HG03066 (cell line): ENCODE measurements at regions not wholly inside any gene's neighbourhood (a gene's known extent, or its start where the extent isn't known, plus 50 kb on each side); places are given as distances from the start of the nearest gene placed in this dataset.
"Not testable (repeated sequence)": the region's sequence is repeated elsewhere in the genome, so short reads cannot be mapped to it uniquely, and the experiment has no call there.

Experiments used
- ATAC-seq: cut with Tn5 transposase; IDR thresholded peaks from one replicate; pipeline ENCODE4 v1.9.1; 2021; ENCODE audit warnings: low read depth; ENCODE audit not compliant: unreplicated experiment

DNA sequence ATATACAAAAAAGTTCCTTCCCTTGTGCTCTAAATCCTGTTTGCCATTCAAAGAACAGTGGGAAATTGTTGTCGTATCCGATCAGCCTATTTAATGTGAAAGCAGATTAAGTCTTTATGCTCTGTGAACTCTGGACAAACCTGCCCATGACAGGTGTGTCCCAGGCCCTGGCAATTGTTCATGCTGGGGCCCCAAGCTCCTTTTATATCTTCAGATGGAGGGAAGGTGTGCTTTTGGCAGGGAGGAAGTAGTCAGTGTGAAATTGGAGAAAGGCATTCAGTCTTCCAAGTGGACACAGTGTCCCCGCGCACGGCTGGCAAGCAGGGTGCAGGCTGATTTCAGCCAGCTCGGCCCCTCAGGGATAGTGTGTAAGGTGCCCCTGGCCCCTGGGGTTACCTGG, 135.1 kb upstream of the F3 start:
- no peak for ATAC-seq

DNA sequence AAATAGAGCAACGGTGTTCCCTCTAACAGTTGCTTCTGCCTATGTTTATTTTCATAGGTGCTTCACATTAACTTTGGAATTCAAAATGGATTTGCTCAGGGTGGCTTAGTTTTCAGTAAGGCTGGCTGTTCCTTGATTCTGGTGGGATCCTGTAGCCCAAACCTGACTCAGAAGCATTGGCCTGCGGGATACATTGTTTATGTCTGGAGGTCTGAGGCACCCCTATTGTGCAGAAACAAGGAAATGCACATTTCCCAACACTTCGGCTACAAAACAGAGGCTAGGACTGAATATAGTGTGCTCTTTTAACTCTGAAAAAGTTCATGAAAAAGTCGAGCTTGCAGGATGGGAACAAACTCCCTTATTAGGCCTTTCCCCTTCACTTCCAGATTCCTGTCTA, 133.8 kb upstream of the F3 start:
- ATAC-seq: no peak

DNA sequence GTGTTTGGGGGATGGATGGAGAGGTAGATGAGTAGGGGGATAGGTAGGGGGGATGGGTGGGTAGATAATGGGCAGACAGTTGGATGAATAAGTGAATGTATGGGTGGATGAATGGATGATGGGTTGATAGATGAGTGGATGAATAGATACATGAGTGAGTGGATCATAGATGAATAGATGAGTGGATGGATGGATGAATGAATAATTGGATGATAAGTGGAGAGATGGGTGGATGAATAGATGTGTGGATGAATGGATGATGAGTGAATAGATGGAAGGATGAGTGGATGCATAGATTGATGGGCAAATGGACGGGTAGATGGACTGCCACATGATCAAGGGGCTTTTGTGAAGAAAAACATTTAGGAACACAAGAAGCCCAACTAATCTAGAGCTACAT, 133.3 kb upstream of the F3 start:
- no peak for ATAC-seq

DNA sequence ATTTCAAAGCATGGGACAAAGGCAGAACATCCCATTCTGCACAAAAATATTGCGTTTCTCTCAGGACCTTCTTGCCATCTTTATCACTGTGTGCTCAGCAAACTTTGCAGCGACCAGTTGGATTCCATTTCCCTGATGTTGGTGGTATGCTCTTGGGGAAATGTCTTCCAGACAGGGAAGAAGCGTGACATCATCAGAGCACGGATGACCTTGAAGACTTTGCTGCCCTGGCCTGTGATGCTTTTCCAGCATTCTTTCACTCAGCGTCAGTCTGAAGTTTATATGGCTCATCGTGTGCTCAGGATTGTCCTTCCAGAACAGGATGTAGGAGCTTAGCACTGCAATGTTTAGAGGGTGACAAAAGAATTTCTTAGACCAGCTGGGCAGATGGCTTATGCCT, 131.4 kb upstream of the F3 start:
- ATAC-seq: no peak

DNA sequence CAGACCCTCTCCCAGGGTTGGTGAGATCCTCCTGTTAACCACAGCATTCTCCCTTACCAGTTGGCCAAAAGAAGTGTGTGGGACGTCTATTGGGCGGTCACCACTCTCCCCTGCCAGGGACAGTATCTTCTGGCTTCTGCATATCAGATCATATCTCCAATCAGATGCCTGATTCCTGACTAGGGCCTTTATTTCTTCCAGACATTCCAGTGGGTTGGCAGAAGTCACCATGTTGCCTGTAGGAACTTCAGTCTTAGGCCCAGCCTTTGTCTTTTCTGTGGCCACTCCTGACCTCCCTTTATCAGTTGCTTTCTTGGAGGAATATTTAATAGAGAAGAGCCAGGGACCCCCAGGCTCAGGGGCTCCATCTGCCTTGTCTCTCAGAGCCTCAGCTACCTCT, 130.4 kb upstream of the F3 start:
- ATAC-seq: no peak

DNA sequence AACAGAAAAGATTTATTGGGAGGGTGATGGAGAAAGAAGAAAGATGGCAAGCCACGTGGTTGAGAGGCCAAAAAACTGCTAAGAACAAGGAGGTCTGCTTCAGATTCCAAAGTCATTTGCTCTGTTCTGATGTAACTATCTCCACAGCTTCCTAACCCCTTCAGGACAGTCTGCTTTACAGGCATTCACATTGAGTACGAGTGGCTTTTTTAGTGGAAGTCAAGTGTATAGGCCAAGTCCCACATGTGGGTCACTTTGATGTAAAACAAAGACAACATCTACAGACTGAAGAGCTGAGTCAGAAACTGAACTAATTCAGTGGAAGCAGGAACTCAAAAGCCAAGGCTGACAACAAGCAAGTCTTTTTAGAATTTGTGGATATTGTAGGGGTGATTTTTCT, 128.7 kb upstream of the F3 start:
- no peak for ATAC-seq

DNA sequence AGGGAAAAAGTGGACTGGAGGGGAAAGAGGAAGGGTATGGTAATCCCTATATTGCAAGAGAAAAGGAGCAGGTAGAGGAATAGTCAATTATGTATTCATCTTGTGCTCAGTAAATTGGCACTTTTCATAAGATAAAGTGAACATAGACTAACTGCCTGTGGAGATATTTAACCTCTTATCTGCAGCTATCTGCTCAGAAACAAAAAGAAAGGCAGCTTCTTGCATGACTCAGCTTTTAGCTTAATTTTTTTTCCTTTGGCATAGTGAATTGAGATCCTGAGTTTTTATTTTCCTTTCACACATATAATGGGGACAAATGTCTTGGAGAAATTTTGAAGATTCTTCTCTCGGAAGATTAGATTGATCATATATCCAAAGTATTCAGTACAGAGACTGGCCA, 127.6 kb upstream of the F3 start:
- ATAC-seq: no peak

DNA sequence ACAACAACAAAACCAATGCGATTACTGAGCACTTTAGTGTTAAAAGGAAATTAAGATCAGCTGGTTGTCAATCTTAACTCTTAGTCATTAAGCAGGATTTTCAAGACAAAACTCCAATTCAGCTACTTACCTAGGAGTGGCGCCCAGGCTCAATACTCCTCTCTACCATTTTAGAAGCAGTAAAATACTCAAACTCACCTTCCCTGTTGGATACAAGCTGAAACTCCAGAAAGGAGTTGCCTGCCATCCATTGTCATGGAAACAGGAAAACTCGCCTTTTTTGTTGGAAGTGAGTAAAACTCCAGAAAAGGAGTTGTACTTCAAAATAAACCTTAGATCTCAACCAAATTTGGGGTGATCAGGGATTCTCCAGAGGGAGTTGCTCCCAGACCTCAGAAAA, 127.0 kb upstream of the F3 start:
- ATAC-seq: no peak

DNA sequence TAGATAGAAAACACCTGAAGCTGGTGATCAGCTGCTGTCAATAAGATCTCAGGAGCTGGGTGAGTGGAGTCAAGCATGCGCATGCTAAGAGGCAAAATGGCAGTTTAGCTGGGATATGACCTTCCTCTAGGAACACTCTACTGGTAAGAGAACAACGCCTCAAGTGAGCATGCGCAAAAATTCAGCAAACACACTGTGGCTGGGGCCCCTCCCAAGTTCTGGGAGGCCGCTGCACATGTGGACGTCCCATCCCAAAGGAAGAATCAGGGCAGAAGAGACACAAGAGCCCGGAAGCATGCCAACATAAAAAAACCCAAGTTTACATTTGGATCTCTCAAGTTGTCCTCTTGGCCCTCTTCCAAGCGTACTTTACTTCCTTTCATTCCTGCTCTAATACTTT, 126.3 kb upstream of the F3 start:
- no peak for ATAC-seq

DNA sequence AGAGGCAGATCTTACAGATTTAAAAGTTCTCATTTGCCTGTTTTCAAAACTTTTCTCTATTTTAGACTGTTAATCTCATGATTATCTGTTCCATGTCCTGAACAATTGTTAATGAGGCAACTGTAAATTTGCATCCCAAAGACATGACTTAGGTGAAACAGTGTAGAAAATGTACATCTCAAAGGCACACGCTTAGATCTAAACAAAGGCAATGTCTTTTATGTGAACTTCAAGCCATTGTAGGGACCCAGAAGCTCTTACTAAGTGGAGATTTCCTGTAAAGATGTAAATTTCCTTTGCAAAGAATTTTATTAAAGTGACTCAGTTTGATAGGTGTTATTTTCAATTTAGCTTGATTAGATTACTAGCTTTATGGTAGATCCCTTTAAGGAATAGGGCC, 125.2 kb upstream of the F3 start:
- ATAC-seq: no peak

DNA sequence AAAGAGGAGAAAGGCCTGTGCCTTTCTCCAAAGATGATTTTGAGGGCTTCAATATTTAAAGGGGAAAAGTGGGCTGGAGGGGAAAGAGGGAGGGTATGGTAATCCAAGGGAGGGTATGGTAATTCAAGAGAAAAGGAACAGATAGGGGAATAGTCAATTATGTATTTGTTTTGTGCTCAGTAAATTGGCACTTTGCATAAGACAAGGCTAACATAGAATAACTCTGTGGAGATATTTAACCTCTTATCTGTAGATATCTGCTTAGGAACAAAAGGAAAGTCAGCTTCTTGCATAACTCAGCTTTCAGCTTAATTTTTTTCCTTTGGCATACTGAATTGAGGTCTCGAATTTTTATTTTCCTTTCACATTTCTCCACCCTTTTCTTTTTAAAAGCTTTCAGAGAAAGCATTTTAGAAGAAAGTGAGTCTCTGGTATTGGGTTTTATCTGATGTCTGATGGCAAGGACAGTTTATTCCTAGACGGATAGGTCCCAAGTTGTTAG, 119.9 kb upstream of the F3 start:
- ATAC-seq: no peak

DNA sequence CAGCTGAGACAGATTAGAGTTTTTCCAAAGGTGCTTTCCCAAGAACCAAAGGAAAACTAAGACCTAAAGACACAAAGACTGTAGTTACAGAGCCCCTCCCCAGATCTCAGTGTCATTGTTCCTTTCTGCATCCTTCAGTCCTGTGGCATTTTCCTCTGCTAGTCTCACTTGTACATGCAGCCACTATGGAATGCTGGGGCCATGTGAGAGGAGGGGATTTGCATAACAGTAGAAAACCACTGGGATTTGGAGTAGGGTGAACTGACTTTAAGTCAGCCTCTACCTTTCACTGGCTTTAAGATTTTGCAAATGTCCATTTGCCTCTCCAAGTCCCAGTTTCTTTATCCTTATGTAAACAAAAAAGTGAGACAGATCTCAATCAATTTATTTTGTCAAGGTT, 119.4 kb upstream of the F3 start:
- ATAC-seq: no peak

DNA sequence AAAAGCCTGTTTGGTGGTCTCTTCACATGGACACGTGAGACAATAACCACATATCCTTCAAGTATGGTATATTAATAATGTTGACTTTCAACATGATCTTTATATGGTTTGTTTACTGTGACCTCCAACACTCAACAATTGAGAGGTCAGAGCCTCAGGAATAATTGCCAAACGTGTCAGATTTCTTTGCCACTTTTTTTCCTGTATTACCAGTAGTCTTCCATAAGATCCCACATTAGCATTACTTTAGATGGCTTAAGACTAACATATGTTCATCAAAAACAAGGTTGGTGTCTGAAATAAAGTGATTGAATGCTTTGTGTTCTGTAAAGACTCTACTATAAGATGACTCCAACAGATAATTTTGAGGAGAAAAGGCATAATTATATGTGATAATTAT, 118.7 kb upstream of the F3 start:
- no peak for ATAC-seq

DNA sequence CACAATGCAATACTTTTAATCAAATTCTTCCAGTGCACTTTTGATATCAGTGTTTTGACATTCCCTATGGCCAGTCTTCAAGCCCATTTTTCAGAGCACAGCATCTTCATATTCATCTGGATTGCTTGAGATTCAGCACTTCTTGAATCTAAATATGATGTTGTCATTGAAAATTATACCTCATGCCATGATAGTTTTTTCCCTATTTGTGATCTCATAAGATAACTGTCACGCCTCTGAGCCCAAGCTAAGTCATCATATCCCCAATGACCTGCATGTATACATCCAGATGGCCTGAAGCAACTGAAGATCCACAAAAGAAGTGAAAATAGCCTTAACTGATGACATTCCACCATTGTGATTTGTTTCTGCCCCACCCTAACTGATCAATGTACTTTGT, 117.6 kb upstream of the F3 start:
- ATAC-seq: not testable (repeated sequence)

DNA sequence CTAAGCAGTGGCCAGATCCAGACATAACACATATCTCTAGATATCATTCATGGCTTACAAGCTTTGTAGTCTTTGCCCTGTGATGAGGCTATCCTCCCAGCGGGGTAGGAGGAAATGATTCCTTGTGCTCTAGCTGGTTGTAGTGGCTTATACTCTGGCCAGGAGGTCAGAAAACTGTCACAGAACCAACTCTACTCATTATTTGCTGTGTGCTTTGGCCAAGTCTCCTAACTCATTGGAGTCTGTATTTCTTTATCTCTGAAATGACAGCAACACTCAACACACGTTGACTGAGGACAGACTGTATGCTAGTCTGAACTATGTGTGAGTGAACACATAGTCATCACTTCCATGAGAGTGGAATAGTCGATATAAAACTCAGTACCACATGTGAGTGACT, 116.7 kb upstream of the F3 start:
- no peak for ATAC-seq

DNA sequence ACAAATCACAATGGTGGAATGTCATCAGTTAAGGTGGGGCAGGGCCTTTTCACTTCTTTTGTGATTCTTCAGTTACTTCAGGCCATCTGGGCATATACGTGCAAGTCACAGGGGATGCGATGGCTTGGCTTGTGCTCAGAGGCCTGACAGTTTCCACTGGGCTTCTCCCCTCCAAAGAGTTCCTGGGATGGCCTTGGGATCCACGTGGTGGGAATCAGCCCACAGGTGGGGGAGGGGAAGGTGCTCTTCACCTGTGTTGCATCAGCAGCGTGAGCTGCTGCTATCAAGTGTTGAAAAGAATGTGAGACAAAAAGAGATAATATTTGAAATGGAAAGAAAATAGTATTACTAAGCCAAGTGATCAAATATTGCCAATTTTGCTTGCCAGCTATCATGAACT, 116.2 kb upstream of the F3 start:
- not testable (repeated sequence) for ATAC-seq

DNA sequence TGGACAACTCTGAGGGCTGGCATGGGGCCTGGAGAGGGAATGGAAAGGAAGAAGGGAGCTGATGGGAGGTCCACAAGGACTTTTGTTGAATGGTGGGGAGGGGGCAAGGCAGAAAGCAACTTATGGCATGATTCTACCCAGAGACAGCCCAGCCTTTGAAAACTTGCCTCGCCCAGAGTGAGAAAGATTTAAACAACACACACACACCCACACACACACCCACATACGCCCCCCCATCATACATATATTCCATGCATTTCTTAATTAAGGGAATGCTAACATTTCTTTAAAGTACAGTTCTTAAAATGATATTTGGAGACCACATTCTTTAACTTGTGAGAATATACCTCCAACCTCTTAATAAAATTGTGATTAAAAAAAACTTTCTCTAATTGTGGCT, 115.4 kb upstream of the F3 start:
- no peak for ATAC-seq

DNA sequence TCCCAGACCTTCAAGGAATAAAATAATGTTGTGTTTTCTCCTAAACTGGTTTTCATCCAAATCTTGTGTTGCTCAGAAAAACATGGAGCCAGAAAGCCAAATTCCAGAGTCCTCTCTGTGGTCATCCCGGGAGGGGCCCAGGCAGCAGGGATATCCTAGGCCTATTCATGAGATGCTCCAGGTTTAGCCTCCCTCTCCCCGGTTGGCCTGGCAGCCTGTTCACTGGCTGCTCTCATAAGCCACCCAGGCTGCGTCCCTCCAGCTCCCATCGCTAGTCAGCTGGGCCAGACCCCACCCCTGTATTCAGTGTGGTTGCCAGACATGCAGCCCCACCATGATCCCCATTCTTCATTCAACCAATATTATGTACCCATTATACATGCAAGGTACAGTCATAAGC, 113.4 kb upstream of the F3 start:
- ATAC-seq: no peak

DNA sequence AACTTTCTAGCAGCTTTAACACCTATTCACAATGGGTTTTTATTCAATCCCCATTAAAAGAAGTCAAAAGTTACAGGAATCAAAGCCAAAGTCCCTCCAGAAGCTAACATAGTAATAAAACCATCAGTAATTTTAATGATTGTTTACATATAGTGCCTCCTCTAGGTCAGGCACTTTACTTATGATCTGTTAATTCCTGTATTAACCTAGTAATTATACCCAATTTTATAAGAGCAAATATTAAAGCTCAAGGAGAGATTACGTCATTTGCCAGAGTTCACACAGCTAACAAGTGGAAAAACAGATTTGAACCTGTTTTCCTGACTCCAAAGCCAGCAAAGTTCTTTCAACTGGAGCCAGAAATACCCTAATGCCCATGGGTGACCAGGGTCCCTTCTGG, 112.9 kb upstream of the F3 start:
- no peak for ATAC-seq

DNA sequence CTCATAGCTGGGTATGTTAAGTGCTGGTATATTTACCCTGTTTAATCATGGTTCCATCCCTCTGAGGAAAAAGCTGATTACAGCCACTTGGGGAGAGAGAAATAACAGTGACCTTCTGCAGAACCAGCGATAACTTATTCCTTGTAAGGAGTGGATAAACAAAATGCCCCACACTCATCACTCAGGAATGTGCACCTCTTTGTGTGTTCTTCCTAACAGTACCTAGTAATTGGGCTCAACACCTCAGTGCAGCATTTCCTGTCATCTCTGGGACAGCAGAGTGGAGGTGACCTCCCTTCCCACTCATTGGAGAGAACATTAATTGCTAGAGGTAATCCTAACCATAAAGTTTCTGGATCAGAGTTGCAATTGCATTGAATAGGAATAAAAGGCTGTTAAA, 112.5 kb upstream of the F3 start:
- ATAC-seq: no peak

DNA sequence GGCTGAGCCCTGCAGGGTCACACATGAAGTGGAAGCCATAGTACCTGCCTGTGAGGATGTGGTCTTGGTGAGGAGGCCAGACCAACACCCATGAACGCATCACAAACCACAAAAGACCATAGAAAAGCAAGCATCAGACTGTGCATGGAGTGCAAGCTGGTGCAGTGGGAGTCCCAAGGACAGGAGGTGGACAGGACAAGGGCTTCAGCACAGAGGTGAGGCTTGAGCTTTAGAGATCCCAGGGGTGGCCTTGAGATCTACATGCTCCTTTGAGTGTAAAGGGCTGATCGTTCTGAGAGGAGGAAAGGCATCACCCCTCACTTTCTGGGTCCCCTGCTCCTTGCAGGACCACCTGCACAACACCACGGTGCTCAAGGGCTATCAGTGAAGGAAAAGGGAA, 111.9 kb upstream of the F3 start:
- ATAC-seq: no peak

DNA sequence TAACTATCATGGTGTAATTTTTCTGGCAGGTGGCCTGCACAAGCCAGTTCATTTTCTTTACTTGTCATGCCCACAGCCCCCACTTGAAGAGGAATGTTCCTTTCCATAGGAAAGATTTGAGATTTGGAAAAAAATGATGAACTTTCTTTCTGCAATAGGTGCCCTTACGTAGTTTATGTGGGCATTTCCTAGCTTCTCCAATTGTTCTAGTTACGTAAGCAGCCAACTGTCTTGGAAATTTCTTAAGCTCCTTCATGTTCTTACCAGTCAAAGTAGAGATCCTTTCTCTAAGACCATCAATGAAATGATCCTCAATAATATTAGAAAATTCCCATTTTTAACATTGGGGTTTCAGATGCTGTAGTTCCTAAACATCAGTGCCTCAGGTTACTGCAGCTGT, 109.5 kb upstream of the F3 start:
- ATAC-seq: no peak

DNA sequence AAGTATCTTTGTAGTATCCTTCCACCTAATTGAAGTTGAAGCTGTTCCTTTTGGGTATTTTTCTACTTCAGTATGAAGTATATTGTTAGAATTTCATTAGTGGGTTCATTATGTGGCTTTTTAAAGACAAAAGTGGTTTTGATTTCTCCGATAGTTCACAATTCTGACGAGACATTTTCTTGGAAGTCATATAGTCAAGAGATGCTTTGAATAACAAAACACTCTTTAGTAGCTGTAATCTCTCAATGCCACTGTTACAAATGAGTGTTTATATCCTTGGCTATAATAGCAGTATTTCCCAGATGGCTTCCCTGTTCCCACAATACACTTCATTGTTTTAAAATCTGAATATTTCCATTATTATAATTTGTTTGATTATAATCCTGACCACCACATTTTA, 108.7 kb upstream of the F3 start:
- ATAC-seq: no peak
